CD4-positive, alpha-beta T cell treated with Interferon gamma for 1 hour (primary cell): ENCODE measurements at regions not wholly inside any gene's neighbourhood (a gene's known extent, or its start where the extent isn't known, plus 50 kb on each side); places are given as distances from the start of the nearest gene placed in this dataset.

Source experiments
- DNase-seq: peaks from one replicate; pipeline ENCODE4 v3.0.0-alpha.2; 2020

- no peak for DNase-seq
Observed at GRCh38 chr1:230010603-230011332, 56.3 kb upstream of the GALNT2 start.

GRCh38 chr1:230011333-230012092, 55.5 kb upstream of the GALNT2 start:
- DNase-seq = no peak

- DNase-seq = no peak
Observed at GRCh38 chr1:230012093-230012393, 55.0 kb upstream of the GALNT2 start.

GRCh38 chr1:230012741-230013140, 54.3 kb upstream of the GALNT2 start:
- DNase-seq = no peak

- DNase-seq = no peak
Observed at GRCh38 chr1:230016159-230016558, 50.9 kb upstream of the GALNT2 start.
